Activated CD8-positive, alpha-beta memory T cell treated with anti-CD3 and anti-CD28 coated beads, Interleukin-2, amount 50 U/mL, for 4 hours (primary cell): ENCODE measurements at regions not wholly inside any gene's neighbourhood (a gene's known extent, or its start where the extent isn't known, plus 50 kb on each side); places are given as distances from the start of the nearest gene placed in this dataset.
"Not testable (repeated sequence)": the region's sequence is repeated elsewhere in the genome, so short reads cannot be mapped to it uniquely, and the experiment has no call there.

Source experiments
- DNase-seq: peaks from one replicate; pipeline ENCODE4 v3.0.0-alpha.2; 2020

- DNase-seq = no peak
Observed at GRCh38 chr18:2146754-2147153, 424.6 kb downstream of the METTL4 start.

- no peak for DNase-seq
Observed at GRCh38 chr18:2147476-2148230, 423.7 kb downstream of the METTL4 start.

GRCh38 chr18:2148823-2149222 lies 422.5 kb downstream of the METTL4 start:
- no peak for DNase-seq

GRCh38 chr18:2150566-2150965 lies 420.7 kb downstream of the METTL4 start:
- no peak for DNase-seq

GRCh38 chr18:2154278-2154677 lies 417.0 kb downstream of the METTL4 start:
- DNase-seq = no peak

- no peak for DNase-seq
Observed at GRCh38 chr18:2164644-2165550, 406.4 kb downstream of the METTL4 start.

GRCh38 chr18:2166876-2167275 lies 404.4 kb downstream of the METTL4 start:
- DNase-seq = not testable (repeated sequence)

GRCh38 chr18:2168022-2168421 lies 403.3 kb downstream of the METTL4 start:
- DNase-seq = no peak

- no peak for DNase-seq
Observed at GRCh38 chr18:2169656-2170055, 401.6 kb downstream of the METTL4 start.

GRCh38 chr18:2171840-2172625 lies 399.3 kb downstream of the METTL4 start:
- no peak for DNase-seq

GRCh38 chr18:2172881-2173280 lies 398.4 kb downstream of the METTL4 start:
- no peak for DNase-seq

GRCh38 chr18:2173486-2173885 lies 397.8 kb downstream of the METTL4 start:
- DNase-seq = no peak

GRCh38 chr18:2178036-2178435 lies 393.3 kb downstream of the METTL4 start:
- DNase-seq = no peak

GRCh38 chr18:2179498-2180183 lies 391.7 kb downstream of the METTL4 start:
- no peak for DNase-seq

- no peak for DNase-seq
Observed at GRCh38 chr18:2180586-2180985, 390.7 kb downstream of the METTL4 start.

- DNase-seq = no peak
Observed at GRCh38 chr18:2183432-2183831, 387.9 kb downstream of the METTL4 start.

- DNase-seq = no peak
Observed at GRCh38 chr18:2186967-2187366, 384.3 kb downstream of the METTL4 start.

GRCh38 chr18:2188258-2188657 lies 383.0 kb downstream of the METTL4 start:
- no peak for DNase-seq

GRCh38 chr18:2191180-2191790 lies 380.0 kb downstream of the METTL4 start:
- no peak for DNase-seq

GRCh38 chr18:2192562-2192961 lies 378.7 kb downstream of the METTL4 start:
- DNase-seq = no peak

- DNase-seq = no peak
Observed at GRCh38 chr18:2197946-2198345, 373.4 kb downstream of the METTL4 start.

GRCh38 chr18:2199060-2199459 lies 372.2 kb downstream of the METTL4 start:
- no peak for DNase-seq
